ENCODE measurements at regions not wholly inside any gene's neighbourhood (a gene's known extent, or its start where the extent isn't known, plus 50 kb on each side); places are given as distances from the start of the nearest gene placed in this dataset.

DNA sequence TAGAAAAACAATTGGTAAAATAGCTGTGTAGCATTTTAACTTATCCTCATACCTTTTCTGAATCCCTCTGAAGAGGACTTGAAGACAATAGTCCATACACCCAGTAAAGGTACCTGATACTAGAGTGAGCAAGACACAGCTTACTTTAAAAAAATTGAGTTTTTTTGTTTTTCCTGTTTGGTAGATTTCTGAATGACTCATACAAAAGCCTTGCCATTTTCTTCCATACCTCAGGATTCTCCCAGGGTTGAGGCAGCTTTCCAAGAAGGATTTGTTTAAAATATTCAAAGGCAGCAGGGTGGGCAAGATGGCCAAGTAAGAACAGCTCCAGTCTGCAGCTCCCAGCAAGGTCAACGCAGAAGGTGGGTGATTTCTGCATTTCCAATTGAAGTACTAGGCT is 551.0 kb upstream of the LRATD1 start:
- TF ChIP-seq HIVEP1 (CRISPR knock-in tag; IDR thresholded peaks at IDR 0.05) (no peak), POLR2A (IDR thresholded peaks at IDR 0.05; ENCODE audit: insufficient read depth in 1 of 2, low read depth in 2 of 2, low read length in 2 of 2) (no peak), NFIB (CRISPR knock-in tag; IDR thresholded peaks at IDR 0.05; ENCODE audit: borderline replicate concordance) (no peak), POLR2AphosphoS5 (IDR thresholded peaks at IDR 0.05; ENCODE audit: low read depth, low read length) (no peak)
- TF ChIP-seq, protein P1, sequence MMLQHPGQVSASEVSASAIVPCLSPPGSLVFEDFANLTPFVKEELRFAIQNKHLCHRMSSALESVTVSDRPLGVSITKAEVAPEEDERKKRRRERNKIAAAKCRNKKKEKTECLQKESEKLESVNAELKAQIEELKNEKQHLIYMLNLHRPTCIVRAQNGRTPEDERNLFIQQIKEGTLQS (CRISPR knock-in tag; IDR thresholded peaks at IDR 0.05): no peak

All from HepG2 (cell line).